Kidney (tissue), 13 donors: ENCODE measurements at regions not wholly inside any gene's neighbourhood (a gene's known extent, or its start where the extent isn't known, plus 50 kb on each side); places are given as distances from the start of the nearest gene placed in this dataset.
A peak's percentile ranks its signal among the peaks of the same experiment; 100 is the strongest.

ENCODE experiments used
- DNase-seq, 5 donors: peaks; one replicate each; pipeline ENCODE4 v3.0.0-alpha.2; 2013 to 2020
- FAIRE-seq: peaks from 2 replicates; lab custom pipeline; 2012; peaks lifted over from hg19 to GRCh38; lab: Jason Lieb, UNC
- H3K27ac ChIP-seq, 2 donors: one replicate each; pipeline ENCODE4 v1.7.0; 2013; ENCODE audit warnings: low read depth in 2 of 2, low read length in 2 of 2, inconsistent platforms in 1 of 2
- H3K27me3 ChIP-seq: one replicate; pipeline ENCODE4 v1.7.1; 2013; ENCODE audit warnings: low read length, inconsistent platforms; ENCODE audit not compliant: control insufficient read depth, insufficient read depth
- H3K36me3 ChIP-seq, 3 donors: one replicate each; pipeline versions ENCODE4 v1.7.0 to v1.7.1; 2013; ENCODE audit warnings: low read length in 3 of 3, control low read depth in 1 of 3, inconsistent platforms in 1 of 3; ENCODE audit not compliant: insufficient read depth in 3 of 3, control insufficient read depth in 2 of 3
- H3K4me1 ChIP-seq, 3 donors: one replicate each; pipeline versions ENCODE4 v1.7.0 to v1.7.1; 2013; ENCODE audit warnings: low read length in 3 of 3, inconsistent platforms in 1 of 3, low read depth in 1 of 3; ENCODE audit not compliant: control insufficient read depth in 2 of 3, insufficient read depth in 2 of 3
- H3K4me3 ChIP-seq, 3 donors: one replicate each; pipeline versions ENCODE4 v1.7.0 to v1.8.1; 2013; ENCODE audit warnings: low read length in 3 of 3, control low read depth in 1 of 3, inconsistent platforms in 1 of 3
- H3K9ac ChIP-seq, 3 donors: one replicate each; pipeline versions ENCODE4 v1.7.0 to v1.7.1; 2013; ENCODE audit warnings: low read length in 3 of 3, control low read depth in 1 of 3, inconsistent platforms in 1 of 3
- H3K9me3 ChIP-seq, 3 donors: one replicate each; pipeline versions ENCODE4 v1.7.0 to v1.7.1; 2013; ENCODE audit warnings: low read length in 3 of 3, control low read depth in 1 of 3, inconsistent platforms in 1 of 3; ENCODE audit not compliant: control insufficient read depth in 2 of 3, insufficient read depth in 1 of 3
- CTCF ChIP-seq: IDR thresholded peaks from 3 replicates; pipeline ENCODE4 v1.5.1; 2012; ENCODE audit warnings: mild to moderate bottlenecking, moderate library complexity, borderline replicate concordance; ENCODE audit not compliant: insufficient read depth; ENCODE audit errors: extremely low read depth
- intact Hi-C: fragments of 100-400 bp; cut with DNase I; formaldehyde crosslinking; loops from one replicate; pipeline ENCODE4 v1.11.1; 2022
- donor health status: control.
- donor health status: control.
- donor health status: control.
- donor health status: control.
- donor health status: control.
- donor health status: DM: yes; HTN: yes; CAD: no.
- donor health status: Normal renal cell carcinoma (clear cell type).

- TF ChIP-seq CTCF: no peak
- intact Hi-C loops: no loop called here
- Histone ChIP-seq H3K36me3 (no peaks in the 10 kb centered on the region), H3K9me3 (no peaks in the 10 kb centered on the region), H3K4me3 (no peak overlapping the region), H3K4me1 (no peaks in the 10 kb centered on the region), H3K27me3 (no peaks in the 10 kb centered on the region), H3K9ac (no peak overlapping the region), H3K27ac (no peak overlapping the region)
- no peak for FAIRE-seq
- DNase-seq: no peak
Observed at GRCh38 chr5:153893817-153894216, 144.9 kb downstream of the FAM114A2 start.

- FAIRE-seq (no peak), DNase-seq (peak in 1 of 5 donors; percentile 17)
- no peaks in the 10 kb centered on the region for H3K36me3 ChIP-seq
- TF ChIP-seq CTCF: no peak
- no peaks in the 10 kb centered on the region for H3K27me3 ChIP-seq
- H3K9me3 ChIP-seq: no peaks in the 10 kb centered on the region
- no peak overlapping the region for H3K9ac ChIP-seq
- no peak overlapping the region for H3K27ac ChIP-seq
- no peak overlapping the region for H3K4me3 ChIP-seq
- intact Hi-C loops: no loop called here
- no peaks in the 10 kb centered on the region for H3K4me1 ChIP-seq
Observed at GRCh38 chr5:153891394-153891793, 147.3 kb downstream of the FAM114A2 start.

GRCh38 chr5:153888781-153889180 is 149.9 kb downstream of the FAM114A2 start:
- Histone ChIP-seq H3K27ac (no peak overlapping the region), H3K9me3 (no peaks in the 10 kb centered on the region), H3K36me3 (no peaks in the 10 kb centered on the region), H3K27me3 (no peaks in the 10 kb centered on the region), H3K4me3 (no peak overlapping the region), H3K9ac (no peak overlapping the region), H3K4me1 (no peaks in the 10 kb centered on the region)
- FAIRE-seq (no peak), DNase-seq (no peak)
- no peak for TF ChIP-seq CTCF
- intact Hi-C loops: no loop called here

GRCh38 chr5:153885141-153885540 is 153.6 kb downstream of the FAM114A2 start:
- intact Hi-C loops: no loop called here
- no peak for FAIRE-seq
- Histone ChIP-seq H3K9ac (no peak overlapping the region), H3K27me3 (no peaks in the 10 kb centered on the region), H3K36me3 (no peaks in the 10 kb centered on the region), H3K4me3 (no peak overlapping the region), H3K27ac (no peak overlapping the region), H3K4me1 (no peaks in the 10 kb centered on the region), H3K9me3 (no peaks in the 10 kb centered on the region)
- no peak for DNase-seq
- no peak for TF ChIP-seq CTCF
